ENCODE measurements at regions not wholly inside any gene's neighbourhood (a gene's known extent, or its start where the extent isn't known, plus 50 kb on each side); places are given as distances from the start of the nearest gene placed in this dataset.

DNA sequence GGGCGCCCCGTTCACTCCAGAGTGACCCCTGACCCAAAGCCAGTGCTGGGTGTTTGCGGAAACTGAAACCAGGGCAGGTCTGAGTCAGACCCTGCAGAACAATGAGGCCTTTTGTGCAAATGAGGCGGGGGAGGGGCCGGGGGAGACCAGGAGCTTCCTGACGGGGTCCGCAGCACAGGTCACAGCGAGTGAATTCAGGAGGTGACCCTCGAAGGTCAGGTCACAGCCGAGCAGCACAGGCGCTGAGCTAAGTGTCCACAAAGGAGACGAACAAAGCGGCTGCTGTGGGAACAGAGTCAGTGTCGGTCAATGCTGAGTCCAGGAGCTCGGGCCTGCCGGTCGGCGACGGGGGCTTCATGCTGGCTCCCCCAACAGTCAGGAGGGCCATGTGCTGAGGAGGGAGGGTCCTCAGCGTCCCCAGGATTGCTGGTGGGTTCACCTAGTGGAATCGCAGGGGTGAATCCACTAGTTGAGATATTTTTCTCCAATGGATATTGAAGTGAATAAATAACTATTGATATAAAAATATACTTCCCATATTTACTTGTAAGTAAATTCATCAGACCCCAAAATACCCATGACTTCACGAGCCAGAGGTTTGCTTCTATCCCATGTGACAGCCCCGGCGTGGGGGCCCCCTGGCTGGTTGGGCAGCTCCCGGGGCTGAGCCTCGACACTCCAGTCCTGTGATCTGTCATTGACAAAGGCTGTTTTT lies 188.4 kb upstream of the SULF2 start (continued):
- TF ChIP-seq, protein P1, sequence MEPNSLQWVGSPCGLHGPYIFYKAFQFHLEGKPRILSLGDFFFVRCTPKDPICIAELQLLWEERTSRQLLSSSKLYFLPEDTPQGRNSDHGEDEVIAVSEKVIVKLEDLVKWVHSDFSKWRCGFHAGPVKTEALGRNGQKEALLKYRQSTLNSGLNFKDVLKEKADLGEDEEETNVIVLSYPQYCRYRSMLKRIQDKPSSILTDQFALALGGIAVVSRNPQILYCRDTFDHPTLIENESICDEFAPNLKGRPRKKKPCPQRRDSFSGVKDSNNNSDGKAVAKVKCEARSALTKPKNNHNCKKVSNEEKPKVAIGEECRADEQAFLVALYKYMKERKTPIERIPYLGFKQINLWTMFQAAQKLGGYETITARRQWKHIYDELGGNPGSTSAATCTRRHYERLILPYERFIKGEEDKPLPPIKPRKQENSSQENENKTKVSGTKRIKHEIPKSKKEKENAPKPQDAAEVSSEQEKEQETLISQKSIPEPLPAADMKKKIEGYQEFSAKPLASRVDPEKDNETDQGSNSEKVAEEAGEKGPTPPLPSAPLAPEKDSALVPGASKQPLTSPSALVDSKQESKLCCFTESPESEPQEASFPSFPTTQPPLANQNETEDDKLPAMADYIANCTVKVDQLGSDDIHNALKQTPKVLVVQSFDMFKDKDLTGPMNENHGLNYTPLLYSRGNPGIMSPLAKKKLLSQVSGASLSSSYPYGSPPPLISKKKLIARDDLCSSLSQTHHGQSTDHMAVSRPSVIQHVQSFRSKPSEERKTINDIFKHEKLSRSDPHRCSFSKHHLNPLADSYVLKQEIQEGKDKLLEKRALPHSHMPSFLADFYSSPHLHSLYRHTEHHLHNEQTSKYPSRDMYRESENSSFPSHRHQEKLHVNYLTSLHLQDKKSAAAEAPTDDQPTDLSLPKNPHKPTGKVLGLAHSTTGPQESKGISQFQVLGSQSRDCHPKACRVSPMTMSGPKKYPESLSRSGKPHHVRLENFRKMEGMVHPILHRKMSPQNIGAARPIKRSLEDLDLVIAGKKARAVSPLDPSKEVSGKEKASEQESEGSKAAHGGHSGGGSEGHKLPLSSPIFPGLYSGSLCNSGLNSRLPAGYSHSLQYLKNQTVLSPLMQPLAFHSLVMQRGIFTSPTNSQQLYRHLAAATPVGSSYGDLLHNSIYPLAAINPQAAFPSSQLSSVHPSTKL (CRISPR knock-in tag; IDR thresholded peaks at IDR 0.05) = peak; percentile 97
- TF ChIP-seq, protein P2, sequence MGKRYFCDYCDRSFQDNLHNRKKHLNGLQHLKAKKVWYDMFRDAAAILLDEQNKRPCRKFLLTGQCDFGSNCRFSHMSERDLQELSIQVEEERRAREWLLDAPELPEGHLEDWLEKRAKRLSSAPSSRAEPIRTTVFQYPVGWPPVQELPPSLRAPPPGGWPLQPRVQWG (CRISPR knock-in tag; IDR thresholded peaks at IDR 0.05; ENCODE audit: borderline replicate concordance, low read depth) = no peak
- TF ChIP-seq, protein P3, sequence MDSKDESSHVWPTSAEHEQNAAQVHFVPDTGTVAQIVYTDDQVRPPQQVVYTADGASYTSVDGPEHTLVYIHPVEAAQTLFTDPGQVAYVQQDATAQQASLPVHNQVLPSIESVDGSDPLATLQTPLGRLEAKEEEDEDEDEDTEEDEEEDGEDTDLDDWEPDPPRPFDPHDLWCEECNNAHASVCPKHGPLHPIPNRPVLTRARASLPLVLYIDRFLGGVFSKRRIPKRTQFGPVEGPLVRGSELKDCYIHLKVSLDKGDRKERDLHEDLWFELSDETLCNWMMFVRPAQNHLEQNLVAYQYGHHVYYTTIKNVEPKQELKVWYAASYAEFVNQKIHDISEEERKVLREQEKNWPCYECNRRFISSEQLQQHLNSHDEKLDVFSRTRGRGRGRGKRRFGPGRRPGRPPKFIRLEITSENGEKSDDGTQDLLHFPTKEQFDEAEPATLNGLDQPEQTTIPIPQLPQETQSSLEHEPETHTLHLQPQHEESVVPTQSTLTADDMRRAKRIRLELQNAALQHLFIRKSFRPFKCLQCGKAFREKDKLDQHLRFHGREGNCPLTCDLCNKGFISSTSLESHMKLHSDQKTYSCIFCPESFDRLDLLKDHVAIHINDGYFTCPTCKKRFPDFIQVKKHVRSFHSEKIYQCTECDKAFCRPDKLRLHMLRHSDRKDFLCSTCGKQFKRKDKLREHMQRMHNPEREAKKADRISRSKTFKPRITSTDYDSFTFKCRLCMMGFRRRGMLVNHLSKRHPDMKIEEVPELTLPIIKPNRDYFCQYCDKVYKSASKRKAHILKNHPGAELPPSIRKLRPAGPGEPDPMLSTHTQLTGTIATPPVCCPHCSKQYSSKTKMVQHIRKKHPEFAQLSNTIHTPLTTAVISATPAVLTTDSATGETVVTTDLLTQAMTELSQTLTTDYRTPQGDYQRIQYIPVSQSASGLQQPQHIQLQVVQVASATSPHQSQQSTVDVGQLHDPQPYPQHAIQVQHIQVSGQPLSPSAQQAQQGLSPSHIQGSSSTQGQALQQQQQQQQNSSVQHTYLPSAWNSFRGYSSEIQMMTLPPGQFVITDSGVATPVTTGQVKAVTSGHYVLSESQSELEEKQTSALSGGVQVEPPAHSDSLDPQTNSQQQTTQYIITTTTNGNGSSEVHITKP (CRISPR knock-in tag; IDR thresholded peaks at IDR 0.05; ENCODE audit: low read depth) = peak; percentile 93
- TF ChIP-seq, protein P4, sequence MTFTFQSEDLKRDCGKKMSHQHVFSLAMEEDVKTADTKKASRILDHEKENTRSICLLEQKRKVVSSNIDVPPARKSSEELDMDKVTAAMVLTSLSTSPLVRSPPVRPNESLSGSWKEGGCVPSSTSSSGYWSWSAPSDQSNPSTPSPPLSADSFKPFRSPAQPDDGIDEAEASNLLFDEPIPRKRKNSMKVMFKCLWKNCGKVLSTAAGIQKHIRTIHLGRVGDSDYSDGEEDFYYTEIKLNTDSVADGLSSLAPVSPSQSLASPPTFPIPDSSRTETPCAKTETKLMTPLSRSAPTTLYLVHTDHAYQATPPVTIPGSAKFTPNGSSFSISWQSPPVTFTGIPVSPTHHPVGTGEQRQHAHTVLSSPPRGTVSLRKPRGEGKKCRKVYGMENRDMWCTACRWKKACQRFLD (CRISPR knock-in tag; IDR thresholded peaks at IDR 0.05; ENCODE audit: borderline replicate concordance) = no peak
- no peak for TF ChIP-seq SP1 (IDR thresholded peaks at IDR 0.05)
- TF ChIP-seq SP1 (CRISPR knock-in tag; IDR thresholded peaks at IDR 0.05) = peak; percentile 35; the same call in 1 of the 2 replicates
- peak; percentile 92 for TF ChIP-seq HDAC2 (CRISPR knock-in tag; IDR thresholded peaks at IDR 0.05)
- no peak for TF ChIP-seq GPN1 (CRISPR knock-in tag; IDR thresholded peaks at IDR 0.05; ENCODE audit: borderline replicate concordance)
- TF ChIP-seq ZNF709 (CRISPR knock-in tag; IDR thresholded peaks at IDR 0.05) = peak; percentile 72; the same call in 1 of the 2 replicates
- no peak; the same call in 1 of the 2 replicates for TF ChIP-seq TRIM24 (CRISPR knock-in tag; IDR thresholded peaks at IDR 0.05)
- TF ChIP-seq MLLT10 (CRISPR knock-in tag; IDR thresholded peaks at IDR 0.05) = no peak
- TF ChIP-seq, protein P5, sequence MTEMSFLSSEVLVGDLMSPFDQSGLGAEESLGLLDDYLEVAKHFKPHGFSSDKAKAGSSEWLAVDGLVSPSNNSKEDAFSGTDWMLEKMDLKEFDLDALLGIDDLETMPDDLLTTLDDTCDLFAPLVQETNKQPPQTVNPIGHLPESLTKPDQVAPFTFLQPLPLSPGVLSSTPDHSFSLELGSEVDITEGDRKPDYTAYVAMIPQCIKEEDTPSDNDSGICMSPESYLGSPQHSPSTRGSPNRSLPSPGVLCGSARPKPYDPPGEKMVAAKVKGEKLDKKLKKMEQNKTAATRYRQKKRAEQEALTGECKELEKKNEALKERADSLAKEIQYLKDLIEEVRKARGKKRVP (CRISPR knock-in tag; IDR thresholded peaks at IDR 0.05) = 0 out of 4 replicates have a peak, but pooled peaks of 1 of the 2 experiments have one; percentile 36
- peak; percentile 81 for TF ChIP-seq ZSCAN25 (CRISPR knock-in tag; IDR thresholded peaks at IDR 0.05)
- TF ChIP-seq, protein P6, sequence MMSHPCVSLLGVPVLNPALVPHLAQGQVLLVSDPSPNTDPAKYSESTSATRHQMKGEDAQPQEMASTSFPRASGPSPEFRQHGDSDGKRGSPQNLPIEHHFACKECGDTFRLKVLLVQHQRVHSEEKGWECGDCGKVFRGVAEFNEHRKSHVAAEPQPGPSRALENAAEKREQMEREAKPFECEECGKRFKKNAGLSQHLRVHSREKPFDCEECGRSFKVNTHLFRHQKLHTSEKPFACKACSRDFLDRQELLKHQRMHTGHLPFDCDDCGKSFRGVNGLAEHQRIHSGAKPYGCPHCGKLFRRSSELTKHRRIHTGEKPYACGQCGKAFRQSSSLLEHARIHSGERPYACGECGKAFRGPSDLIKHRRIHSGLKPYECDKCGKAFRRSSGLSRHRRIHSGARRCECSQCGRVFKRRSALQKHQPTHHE (CRISPR knock-in tag; IDR thresholded peaks at IDR 0.05; ENCODE audit: borderline replicate concordance) = peak; percentile 89; the same call in 1 of the 2 replicates
- peak; percentile 69 for TF ChIP-seq TAF1 (CRISPR knock-in tag; IDR thresholded peaks at IDR 0.05)
- peak; percentile 48 for TF ChIP-seq HNRNPLL (IDR thresholded peaks at IDR 0.05; ENCODE audit: low read depth, low read length, poor library complexity, severe bottlenecking)
- TF ChIP-seq ZBTB3 (CRISPR knock-in tag; IDR thresholded peaks at IDR 0.05; ENCODE audit: borderline replicate concordance, low read depth) = peak; percentile 67; the same call in 1 of the 2 replicates
